K562 (cell line): ENCODE measurements at regions not wholly inside any gene's neighbourhood (a gene's known extent, or its start where the extent isn't known, plus 50 kb on each side); places are given as distances from the start of the nearest gene placed in this dataset.

ENCODE experiments used
- ATAC-seq: fragments of 200-7000 bp; cut with Tn5 transposase; 3 replicates; pipeline ENCODE4 v1.9.1; 2020; ENCODE audit warnings: moderate library complexity
- BruUV-seq: library from RNA; stranded (reverse); fragments of 400-500 nt; replicated peaks from 2 replicates; lab custom pipeline; 2021; lab: Mats Ljungman, UMichigan
- CTCF ChIA-PET: fragments of 300-600 bp; formaldehyde crosslinking; extraction: SDS; loops from one replicate; lab custom pipeline; 2021; ENCODE audit warnings: low intra/inter-chr PET ratio; lab: Yijun Ruan, JAX
- POLR2A ChIA-PET: fragments of 300-600, 350-650 bp; sonication (Branson Sonifier 250); formaldehyde crosslinking; extraction: SDS; loops from one replicate; lab custom pipeline; 2021; ENCODE audit warnings: antibody characterized with exemption, inconsistent platforms; lab: Yijun Ruan, JAX
- DNase-seq, 4 experiments: peaks; one replicate each; pipeline versions ENCODE4 v3.0.0 to v3.0.0-alpha.2; 2011 to 2018; ENCODE audit warnings: low spot score in 3 of 4, mixed read lengths in 3 of 4; ENCODE audit errors: extremely low read depth in 1 of 4
- FAIRE-seq: peaks from 2 replicates; lab custom pipeline; 2011; peaks lifted over from hg19 to GRCh38; lab: Jason Lieb, UNC
- H2AFZ ChIP-seq: 2 replicates; pipeline ENCODE4 v1.6.0; 2011; ENCODE audit warnings: low read depth, low read length, control low read depth, inconsistent platforms
- H3K27ac ChIP-seq: fragments of 200-600 bp; 3 replicates; pipeline ENCODE4 v1.8.0; 2011; ENCODE audit warnings: low read depth, mild to moderate bottlenecking, control low read depth, inconsistent platforms, low read length, moderate library complexity, mixed read lengths; ENCODE audit errors: extremely low read depth
- H3K27me3 ChIP-seq, 2 experiments: fragments of 300-600 bp in 1 of 2; 2 replicates in 1 of 2; 3 replicates in 1 of 2; pipeline versions ENCODE4 v1.6.0 to v1.8.0; 2011; ENCODE audit warnings: inconsistent platforms in 2 of 2, low read length in 2 of 2, mild to moderate bottlenecking in 1 of 2, mixed read lengths in 1 of 2, moderate library complexity in 1 of 2; ENCODE audit not compliant: control insufficient read depth in 2 of 2, insufficient read depth in 2 of 2
- H3K36me3 ChIP-seq: fragments of 300-600 bp; 3 replicates; pipeline ENCODE4 v1.8.0; 2011; ENCODE audit warnings: mild to moderate bottlenecking, low read length, inconsistent platforms; ENCODE audit not compliant: control insufficient read depth, insufficient read depth
- H3K4me1 ChIP-seq, 2 experiments: fragments of 200-600 bp in 1 of 2; replicated peaks in 1 of 2; 2 replicates in 1 of 2; 3 replicates in 1 of 2; pipeline versions ENCODE4 v1.5.1 to v1.8.0; 2011; ENCODE audit warnings: inconsistent platforms in 2 of 2, low read length in 2 of 2, mild to moderate bottlenecking in 1 of 2, mixed read lengths in 1 of 2, moderate library complexity in 1 of 2; ENCODE audit not compliant: control insufficient read depth in 2 of 2, insufficient read depth in 2 of 2
- H3K4me2 ChIP-seq: 2 replicates; pipeline ENCODE4 v1.6.1; 2011; ENCODE audit warnings: low read length, control low read depth, inconsistent platforms, mixed read lengths; ENCODE audit not compliant: insufficient read depth
- H3K4me3 ChIP-seq: fragments of 200-600 bp; sonication (generic), shearing (Covaris generic); 2 replicates; pipeline ENCODE4 v1.5.1; 2016; ENCODE audit warnings: control low read depth, inconsistent platforms
- H3K79me2 ChIP-seq: fragments of 200-600 bp; 3 replicates; pipeline ENCODE4 v1.8.0; 2011; ENCODE audit warnings: low read length, inconsistent platforms; ENCODE audit not compliant: control insufficient read depth, insufficient read depth
- H3K9ac ChIP-seq, 2 experiments: 2 replicates each; pipeline versions ENCODE4 v1.6.0 to v1.6.1; 2011; ENCODE audit warnings: low read depth in 2 of 2, low read length in 2 of 2, control low read depth in 1 of 2, inconsistent platforms in 1 of 2, mild to moderate bottlenecking in 1 of 2, mixed read lengths in 1 of 2; ENCODE audit not compliant: insufficient read depth in 1 of 2
- H3K9me1 ChIP-seq: one replicate; pipeline ENCODE4 v1.6.0; 2011; ENCODE audit warnings: inconsistent platforms, mild to moderate bottlenecking, low read length, moderate library complexity; ENCODE audit not compliant: control insufficient read depth, insufficient read depth
- H3K9me3 ChIP-seq: replicated peaks from 2 replicates; pipeline ENCODE4 v1.5.1; 2011; ENCODE audit warnings: low read depth, low read length, inconsistent platforms; ENCODE audit not compliant: control insufficient read depth, insufficient read depth
- H4K20me1 ChIP-seq: replicated peaks from 2 replicates; pipeline ENCODE4 v1.6.1; 2011; ENCODE audit warnings: low read length, inconsistent platforms, mixed read lengths; ENCODE audit not compliant: control insufficient read depth, insufficient read depth
- BMI1 ChIP-seq: fragments of 150-350 bp; IDR thresholded peaks from 2 replicates; pipeline ENCODE4 v1.6.1; 2014; ENCODE audit warnings: low read length
- E2F1 ChIP-seq: sonication (generic); formaldehyde crosslinking; IDR thresholded peaks from 2 replicates; pipeline ENCODE4 v1.8.1; 2023; ENCODE audit warnings: mild to moderate bottlenecking, missing genetic modification reagents, moderate library complexity
- EP400 ChIP-seq: fragments of 450-650 bp; IDR thresholded peaks from 2 replicates; pipeline ENCODE4 v1.6.1; 2017; ENCODE audit warnings: antibody characterized with exemption, mild to moderate bottlenecking, moderate library complexity
- GABPB2 ChIP-seq: fragments of 250-450 bp; sonication (Bioruptor Pico); conservative IDR thresholded peaks from 2 replicates; pipeline ENCODE4 v1.5.1; 2021; ENCODE audit warnings: mild to moderate bottlenecking
- GTF2F1 ChIP-seq: IDR thresholded peaks from 2 replicates; pipeline ENCODE4 v1.6.1; 2011; ENCODE audit warnings: low read depth, low read length, improper control_type of control experiment
- NCOA4 ChIP-seq: fragments of 450-650 bp; IDR thresholded peaks from 2 replicates; pipeline ENCODE4 v1.6.1; 2018; ENCODE audit warnings: mild to moderate bottlenecking; ENCODE audit not compliant: partially characterized antibody
- POLR2G ChIP-seq: fragments of 200-400 bp; formaldehyde crosslinking; IDR thresholded peaks from 2 replicates; pipeline ENCODE4 v1.6.1; 2017; ENCODE audit warnings: low read depth, mild to moderate bottlenecking, antibody characterized with exemption, low read length, moderate library complexity
- TBP ChIP-seq: optimal IDR thresholded peaks from 2 replicates; pipeline ENCODE3; 2011; ENCODE audit warnings: low read depth, low read length, improper control_type of control experiment
- ZBTB1 ChIP-seq: sonication (generic); formaldehyde crosslinking; IDR thresholded peaks from 2 replicates; pipeline ENCODE4 v1.8.1; 2023; ENCODE audit warnings: missing genetic modification reagents, low read depth, mild to moderate bottlenecking, borderline replicate concordance
- ZNF274 ChIP-seq: IDR thresholded peaks from 2 replicates; pipeline ENCODE4 v1.6.1; 2011; ENCODE audit warnings: low read depth, mild to moderate bottlenecking, low read length, moderate library complexity, borderline replicate concordance
- ZNF507 ChIP-seq: conservative IDR thresholded peaks from 2 replicates; pipeline ENCODE4 v1.6.1; 2017; ENCODE audit warnings: missing genetic modification characterization, missing compliant biosample characterization
- ZNF778 ChIP-seq: fragments of 450-650 bp; formaldehyde crosslinking; IDR thresholded peaks from 2 replicates; pipeline ENCODE4 v1.4.0; 2020; ENCODE audit warnings: mild to moderate bottlenecking, moderate library complexity
- WGBS: fragments of 100-300 bp; shearing (Covaris generic); methylation state at CpG from one replicate; pipeline ENCODE4 v1.1.6; 2016; ENCODE audit warnings: low coverage, mixed read lengths; ENCODE audit not compliant: insufficient coverage; ENCODE audit errors: missing lambda C conversion rate; 5-methylcytosine and 5-hydroxymethylcytosine counted together
- in situ Hi-C: fragments of 300-500 bp; cut with MboI; formaldehyde crosslinking; loops from 4 replicates; pipeline ENCODE4 v1.15.0; 2018; ENCODE audit warnings: inconsistent platforms, mixed read lengths
- intact Hi-C: fragments of 100-400 bp; cut with micrococcal nuclease; formaldehyde crosslinking; loops from 2 replicates; pipeline ENCODE4 v1.14.2; 2022
- TF ChIP-seq, protein P1 (sequence below): fragments of 250-450 bp; sonication (Bioruptor Pico); IDR thresholded peaks from 2 replicates; pipeline ENCODE4 v1.4.0; 2020
- TF ChIP-seq, protein P2 (sequence below): fragments of 450-650 bp; formaldehyde crosslinking; IDR thresholded peaks from 2 replicates; pipeline ENCODE4 v1.4.0; 2022; ENCODE audit warnings: missing genetic modification characterization

GRCh38 chr1:181175955-181176354 is 87.5 kb downstream of the IER5 start:
- FAIRE-seq (no peak), ATAC-seq (no peak), DNase-seq (no peak)
- no peaks in the 10 kb centered on the region for H3K36me3 ChIP-seq
- in situ Hi-C loops (no loop called here), intact Hi-C loops (no loop called here)
- peaks cover 5 to 17% of the 10 kb centered on the region in 2 experiments; a peak in 4 of 5 replicates for H3K4me1 ChIP-seq
- ChIA-PET POLR2A (no interaction called here), CTCF (no interaction called here)
- no peaks in the 10 kb centered on the region for H3K9me1 ChIP-seq
- 4% methylated on average over 5 of the region's 5 CpGs for WGBS
- no peak for TF ChIP-seq ZNF274
- no peak for TF ChIP-seq BMI1
- TF ChIP-seq GABPB2 (CRISPR knock-in tag): no peak
- no peak for TF ChIP-seq ZBTB1 (CRISPR knock-in tag)
- TF ChIP-seq ZNF507: no peak
- TF ChIP-seq, protein P1, sequence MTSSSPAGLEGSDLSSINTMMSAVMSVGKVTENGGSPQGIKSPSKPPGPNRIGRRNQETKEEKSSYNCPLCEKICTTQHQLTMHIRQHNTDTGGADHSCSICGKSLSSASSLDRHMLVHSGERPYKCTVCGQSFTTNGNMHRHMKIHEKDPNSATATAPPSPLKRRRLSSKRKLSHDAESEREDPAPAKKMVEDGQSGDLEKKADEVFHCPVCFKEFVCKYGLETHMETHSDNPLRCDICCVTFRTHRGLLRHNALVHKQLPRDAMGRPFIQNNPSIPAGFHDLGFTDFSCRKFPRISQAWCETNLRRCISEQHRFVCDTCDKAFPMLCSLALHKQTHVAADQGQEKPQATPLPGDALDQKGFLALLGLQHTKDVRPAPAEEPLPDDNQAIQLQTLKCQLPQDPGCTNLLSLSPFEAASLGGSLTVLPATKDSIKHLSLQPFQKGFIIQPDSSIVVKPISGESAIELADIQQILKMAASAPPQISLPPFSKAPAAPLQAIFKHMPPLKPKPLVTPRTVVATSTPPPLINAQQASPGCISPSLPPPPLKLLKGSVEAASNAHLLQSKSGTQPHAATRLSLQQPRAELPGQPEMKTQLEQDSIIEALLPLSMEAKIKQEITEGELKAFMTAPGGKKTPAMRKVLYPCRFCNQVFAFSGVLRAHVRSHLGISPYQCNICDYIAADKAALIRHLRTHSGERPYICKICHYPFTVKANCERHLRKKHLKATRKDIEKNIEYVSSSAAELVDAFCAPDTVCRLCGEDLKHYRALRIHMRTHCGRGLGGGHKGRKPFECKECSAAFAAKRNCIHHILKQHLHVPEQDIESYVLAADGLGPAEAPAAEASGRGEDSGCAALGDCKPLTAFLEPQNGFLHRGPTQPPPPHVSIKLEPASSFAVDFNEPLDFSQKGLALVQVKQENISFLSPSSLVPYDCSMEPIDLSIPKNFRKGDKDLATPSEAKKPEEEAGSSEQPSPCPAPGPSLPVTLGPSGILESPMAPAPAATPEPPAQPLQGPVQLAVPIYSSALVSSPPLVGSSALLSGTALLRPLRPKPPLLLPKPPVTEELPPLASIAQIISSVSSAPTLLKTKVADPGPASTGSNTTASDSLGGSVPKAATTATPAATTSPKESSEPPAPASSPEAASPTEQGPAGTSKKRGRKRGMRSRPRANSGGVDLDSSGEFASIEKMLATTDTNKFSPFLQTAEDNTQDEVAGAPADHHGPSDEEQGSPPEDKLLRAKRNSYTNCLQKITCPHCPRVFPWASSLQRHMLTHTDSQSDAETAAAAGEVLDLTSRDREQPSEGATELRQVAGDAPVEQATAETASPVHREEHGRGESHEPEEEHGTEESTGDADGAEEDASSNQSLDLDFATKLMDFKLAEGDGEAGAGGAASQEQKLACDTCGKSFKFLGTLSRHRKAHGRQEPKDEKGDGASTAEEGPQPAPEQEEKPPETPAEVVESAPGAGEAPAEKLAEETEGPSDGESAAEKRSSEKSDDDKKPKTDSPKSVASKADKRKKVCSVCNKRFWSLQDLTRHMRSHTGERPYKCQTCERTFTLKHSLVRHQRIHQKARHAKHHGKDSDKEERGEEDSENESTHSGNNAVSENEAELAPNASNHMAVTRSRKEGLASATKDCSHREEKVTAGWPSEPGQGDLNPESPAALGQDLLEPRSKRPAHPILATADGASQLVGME: no peak
- no peak for TF ChIP-seq E2F1 (CRISPR knock-in tag)
- no peak for TF ChIP-seq GTF2F1
- no peak for TF ChIP-seq POLR2G
- no peak for TF ChIP-seq EP400
- no peak for TF ChIP-seq ZNF778 (CRISPR knock-in tag)
- no peak for TF ChIP-seq NCOA4
- TF ChIP-seq, protein P2, sequence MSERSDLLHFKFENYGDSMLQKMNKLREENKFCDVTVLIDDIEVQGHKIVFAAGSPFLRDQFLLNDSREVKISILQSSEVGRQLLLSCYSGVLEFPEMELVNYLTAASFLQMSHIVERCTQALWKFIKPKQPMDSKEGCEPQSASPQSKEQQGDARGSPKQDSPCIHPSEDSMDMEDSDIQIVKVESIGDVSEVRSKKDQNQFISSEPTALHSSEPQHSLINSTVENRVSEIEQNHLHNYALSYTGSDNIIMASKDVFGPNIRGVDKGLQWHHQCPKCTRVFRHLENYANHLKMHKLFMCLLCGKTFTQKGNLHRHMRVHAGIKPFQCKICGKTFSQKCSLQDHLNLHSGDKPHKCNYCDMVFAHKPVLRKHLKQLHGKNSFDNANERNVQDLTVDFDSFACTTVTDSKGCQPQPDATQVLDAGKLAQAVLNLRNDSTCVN (CRISPR knock-in tag): no peak
- TF ChIP-seq TBP: no peak
- H4K20me1 ChIP-seq: no peaks in the 10 kb centered on the region
- H2AFZ ChIP-seq: no peak overlapping the region
- no peak overlapping the region for H3K27ac ChIP-seq
- no peak overlapping the region for H3K4me2 ChIP-seq
- no peak overlapping the region for H3K4me3 ChIP-seq
- H3K79me2 ChIP-seq: no peaks in the 10 kb centered on the region
- BruUV-seq: no TSS peak
- H3K27me3 ChIP-seq: peaks cover 25 to 30% of the 10 kb centered on the region in 2 experiments; a peak in 4 of 5 replicates
- no peaks in the 10 kb centered on the region for H3K9me3 ChIP-seq
- no peak overlapping the region for H3K9ac ChIP-seq
